Small intestine (tissue), 7 donors: ENCODE measurements at regions not wholly inside any gene's neighbourhood (a gene's known extent, or its start where the extent isn't known, plus 50 kb on each side); places are given as distances from the start of the nearest gene placed in this dataset.

Experiments
- DNase-seq, 2 donors: peaks; one replicate each; pipeline versions ENCODE4 v3.0.0 to v3.0.0-alpha.2; 2013
- FAIRE-seq: peaks from 2 replicates; lab custom pipeline; 2012; peaks lifted over from hg19 to GRCh38; lab: Jason Lieb, UNC
- H3K27ac ChIP-seq, 3 donors: one replicate each; pipeline ENCODE4 v1.5.1; 2013; ENCODE audit warnings: low read length in 2 of 3, mild to moderate bottlenecking in 2 of 3, control low read depth in 1 of 3, inconsistent platforms in 1 of 3, low read depth in 1 of 3, moderate library complexity in 1 of 3
- H3K27me3 ChIP-seq, 3 donors: one replicate each; pipeline ENCODE4 v1.6.1; 2013; ENCODE audit warnings: low read length in 3 of 3, inconsistent platforms in 1 of 3; ENCODE audit not compliant: control insufficient read depth in 3 of 3, insufficient read depth in 3 of 3
- H3K36me3 ChIP-seq, 3 donors: one replicate each; pipeline ENCODE4 v1.6.1; 2013; ENCODE audit warnings: low read length in 3 of 3, inconsistent platforms in 1 of 3, low read depth in 1 of 3, mild to moderate bottlenecking in 1 of 3, moderate library complexity in 1 of 3; ENCODE audit not compliant: control insufficient read depth in 3 of 3, insufficient read depth in 2 of 3
- H3K4me1 ChIP-seq, 3 donors: one replicate each; pipeline ENCODE4 v1.6.1; 2013; ENCODE audit warnings: low read length in 2 of 3, inconsistent platforms in 1 of 3, low read depth in 1 of 3, mild to moderate bottlenecking in 1 of 3, moderate library complexity in 1 of 3; ENCODE audit not compliant: control insufficient read depth in 3 of 3, insufficient read depth in 2 of 3
- H3K4me3 ChIP-seq, 3 donors: one replicate each; pipeline ENCODE4 v1.5.1; 2013; ENCODE audit warnings: low read length in 3 of 3, control low read depth in 1 of 3, inconsistent platforms in 1 of 3, low read depth in 1 of 3, mild to moderate bottlenecking in 1 of 3, moderate library complexity in 1 of 3
- H3K9me3 ChIP-seq, 2 donors: one replicate each; pipeline ENCODE4 v1.6.1; 2013; ENCODE audit warnings: low read depth in 1 of 2, low read length in 1 of 2; ENCODE audit not compliant: control insufficient read depth in 2 of 2, insufficient read depth in 1 of 2
- WGBS, 3 donors: extraction: QIAGEN DNeasy Blood & Tissue Kit; methylation state at CpG; one replicate each; pipeline ENCODE4 v1.1.7; 2013; 5-methylcytosine and 5-hydroxymethylcytosine counted together
- donor health status: healthy with polysubstance abuse.
- donor health status: control.
- donor health status: control.
- donor health status: Bipolar disorder and iron deficiency.
- donor health status: healthy.

DNA sequence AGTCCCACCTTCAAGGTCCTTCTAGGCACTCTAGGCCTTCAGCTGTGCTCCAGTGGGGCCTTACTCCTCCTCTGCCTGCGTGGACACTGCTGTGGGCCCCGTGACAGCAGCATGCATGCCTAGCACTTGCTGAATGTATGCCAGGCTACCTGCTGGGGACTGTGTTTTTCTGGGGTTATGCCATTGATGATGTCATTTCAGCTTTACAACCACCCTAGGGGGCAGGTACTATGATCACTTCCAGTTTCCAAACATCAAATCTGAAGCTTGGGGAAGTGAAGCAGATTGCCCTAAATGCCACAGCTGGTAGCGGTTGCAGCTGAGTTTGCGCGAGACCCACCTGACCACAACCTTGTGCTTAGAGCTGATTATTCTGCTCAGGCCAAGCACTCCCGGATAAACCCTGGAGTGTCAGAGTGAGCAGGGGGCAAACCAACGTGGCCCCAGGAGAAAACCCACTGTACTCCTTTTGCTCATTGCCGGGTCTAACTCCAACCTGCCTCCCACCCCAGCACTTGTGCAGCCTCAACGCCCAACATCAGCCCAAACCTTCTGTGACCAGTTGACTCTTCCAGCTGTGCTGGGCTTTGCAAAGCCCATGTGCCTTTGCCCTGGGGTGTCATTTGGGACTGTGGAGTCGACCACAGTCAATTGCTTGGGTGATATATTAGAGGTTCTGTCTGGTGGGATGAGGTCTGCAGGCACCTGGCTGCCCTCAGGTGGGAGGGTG lies 168.4 kb downstream of the ENGASE start:
- DNase-seq (no peak), FAIRE-seq (no peak)
- Histone ChIP-seq H3K36me3 (no peaks in the 10 kb centered on the region), H3K27ac (no peak overlapping the region), H3K4me1 (no peaks in the 10 kb centered on the region), H3K27me3 (no peaks in the 10 kb centered on the region), H3K4me3 (no peak overlapping the region), H3K9me3 (peaks cover 0 to 2% of the 10 kb centered on the region in 2 donors)
- WGBS, 3 donors: 46 to 59% (median 49%) methylated on average over 10 of the region's 10 CpGs

GRCh38 chr17:79242393-79242792 lies 167.8 kb downstream of the ENGASE start:
- peaks cover 0 to 2% of the 10 kb centered on the region in 2 donors for H3K9me3 ChIP-seq
- FAIRE-seq: no peak
- no peak for DNase-seq
- H3K27me3 ChIP-seq: no peaks in the 10 kb centered on the region
- H3K4me3 ChIP-seq: no peak overlapping the region
- H3K27ac ChIP-seq: no peak overlapping the region
- WGBS, 3 donors: 49 to 67% (median 54%) methylated on average over 2 of the region's 2 CpGs
- no peaks in the 10 kb centered on the region for H3K36me3 ChIP-seq
- H3K4me1 ChIP-seq: no peaks in the 10 kb centered on the region

- Histone ChIP-seq H3K27me3 (no peaks in the 10 kb centered on the region), H3K27ac (no peak overlapping the region), H3K9me3 (peaks cover 0 to 2% of the 10 kb centered on the region in 2 donors), H3K4me1 (no peaks in the 10 kb centered on the region), H3K36me3 (no peaks in the 10 kb centered on the region), H3K4me3 (no peak overlapping the region)
- FAIRE-seq (no peak), DNase-seq (no peak)
- WGBS, 3 donors: 80 to 86% (median 80%) methylated on average over 5 of the region's 5 CpGs
Observed at GRCh38 chr17:79241616-79242015, 167.0 kb downstream of the ENGASE start.

- H3K4me3 ChIP-seq: no peak overlapping the region
Observed at GRCh38 chr17:79239205-79239604, 164.6 kb downstream of the ENGASE start.

GRCh38 chr17:79237448-79238053 lies 162.9 kb downstream of the ENGASE start:
- DNase-seq (no peak), FAIRE-seq (no peak)
- no peaks in the 10 kb centered on the region for H3K27me3 ChIP-seq
- H3K9me3 ChIP-seq: no peaks in the 10 kb centered on the region
- no peak overlapping the region for H3K4me3 ChIP-seq
- no peak overlapping the region for H3K27ac ChIP-seq
- no peaks in the 10 kb centered on the region for H3K4me1 ChIP-seq
- 76 to 81% (median 77%) methylated on average over 13 of the region's 13 CpGs for WGBS, 3 donors
- no peaks in the 10 kb centered on the region for H3K36me3 ChIP-seq

More at GRCh38 chr17:79239205-79239604, 164.6 kb downstream of the ENGASE start:
- FAIRE-seq (no peak), DNase-seq (no peak)
- Histone ChIP-seq H3K9me3 (no peaks in the 10 kb centered on the region), H3K27me3 (no peaks in the 10 kb centered on the region), H3K27ac (no peak overlapping the region), H3K4me1 (no peaks in the 10 kb centered on the region), H3K36me3 (no peaks in the 10 kb centered on the region)
- 40 to 65% (median 56%) methylated on average over 9 of the region's 9 CpGs for WGBS, 3 donors

GRCh38 chr17:79235808-79236207 lies 161.2 kb downstream of the ENGASE start:
- FAIRE-seq (no peak), DNase-seq (no peak)
- Histone ChIP-seq H3K27me3 (no peaks in the 10 kb centered on the region), H3K4me1 (no peaks in the 10 kb centered on the region), H3K9me3 (no peaks in the 10 kb centered on the region), H3K36me3 (no peaks in the 10 kb centered on the region), H3K4me3 (no peak overlapping the region), H3K27ac (no peak overlapping the region)
- 39 to 48% (median 41%) methylated on average over 10 of the region's 10 CpGs for WGBS, 3 donors

GRCh38 chr17:79233916-79234551 lies 159.4 kb downstream of the ENGASE start:
- H3K27me3 ChIP-seq: no peaks in the 10 kb centered on the region
- H3K4me3 ChIP-seq: no peak overlapping the region
- WGBS, 3 donors: 78 to 82% (median 81%) methylated on average over 28 of the region's 28 CpGs
- no peaks in the 10 kb centered on the region for H3K4me1 ChIP-seq
- FAIRE-seq (no peak), DNase-seq (no peak)
- H3K36me3 ChIP-seq: no peaks in the 10 kb centered on the region
- no peak overlapping the region for H3K27ac ChIP-seq
- H3K9me3 ChIP-seq: no peaks in the 10 kb centered on the region

- FAIRE-seq (no peak), DNase-seq (no peak)
- Histone ChIP-seq H3K4me3 (no peak overlapping the region), H3K9me3 (no peaks in the 10 kb centered on the region), H3K36me3 (no peaks in the 10 kb centered on the region), H3K27ac (no peak overlapping the region), H3K27me3 (peaks cover 0 to 2% (median 0%) of the 10 kb centered on the region in 3 donors), H3K4me1 (no peaks in the 10 kb centered on the region)
- WGBS, 3 donors: 84 to 92% (median 86%) methylated on average over 5 of the region's 5 CpGs
Observed at GRCh38 chr17:79232957-79233356, 158.3 kb downstream of the ENGASE start.
